Gastrocnemius medialis (tissue), 4 donors: ENCODE measurements at regions not wholly inside any gene's neighbourhood (a gene's known extent, or its start where the extent isn't known, plus 50 kb on each side); places are given as distances from the start of the nearest gene placed in this dataset.

Experiments used
- POLR2A ChIP-seq, 2 donors: fragments of 450-650 bp; IDR thresholded peaks; one replicate each; pipeline ENCODE4 v1.6.1; 2017; ENCODE audit warnings: antibody characterized with exemption in 2 of 2, mild to moderate bottlenecking in 2 of 2, moderate library complexity in 2 of 2
- TF ChIP-seq, protein P1 (sequence below), 5 experiments: fragments of 450-650 bp in 3 of 5; fragments of 200-600 bp in 2 of 5; sonication (generic) in 2 of 5; IDR thresholded peaks in 4 of 5; conservative IDR thresholded peaks in 1 of 5; 1 replicate in 4 of 5; 2 replicates in 1 of 5; pipeline ENCODE4 v1.5.1; 2016 to 2019; ENCODE audit warnings: antibody characterized with exemption in 5 of 5, mild to moderate bottlenecking in 3 of 5, moderate library complexity in 3 of 5

DNA sequence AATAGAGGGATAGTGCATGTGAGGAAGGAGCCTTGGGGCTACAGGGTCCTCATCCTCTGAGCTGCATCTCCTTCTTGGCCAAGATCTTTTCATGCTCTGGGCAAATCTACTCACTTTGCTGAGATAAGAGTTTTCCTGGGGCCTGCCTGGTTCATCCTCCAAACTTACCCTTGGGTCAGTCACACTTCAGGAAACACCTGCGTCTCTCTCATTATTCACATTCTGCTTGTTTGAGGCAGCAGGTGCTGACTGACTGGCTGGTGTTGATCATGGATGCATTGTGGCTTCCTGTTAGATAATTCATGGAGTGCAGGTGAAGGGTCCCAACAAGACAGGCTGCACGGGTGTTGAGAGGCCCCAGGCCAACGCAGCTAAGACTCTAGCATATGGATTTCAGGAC is 162.6 kb downstream of the SALL1 start:
- TF ChIP-seq, protein P1, sequence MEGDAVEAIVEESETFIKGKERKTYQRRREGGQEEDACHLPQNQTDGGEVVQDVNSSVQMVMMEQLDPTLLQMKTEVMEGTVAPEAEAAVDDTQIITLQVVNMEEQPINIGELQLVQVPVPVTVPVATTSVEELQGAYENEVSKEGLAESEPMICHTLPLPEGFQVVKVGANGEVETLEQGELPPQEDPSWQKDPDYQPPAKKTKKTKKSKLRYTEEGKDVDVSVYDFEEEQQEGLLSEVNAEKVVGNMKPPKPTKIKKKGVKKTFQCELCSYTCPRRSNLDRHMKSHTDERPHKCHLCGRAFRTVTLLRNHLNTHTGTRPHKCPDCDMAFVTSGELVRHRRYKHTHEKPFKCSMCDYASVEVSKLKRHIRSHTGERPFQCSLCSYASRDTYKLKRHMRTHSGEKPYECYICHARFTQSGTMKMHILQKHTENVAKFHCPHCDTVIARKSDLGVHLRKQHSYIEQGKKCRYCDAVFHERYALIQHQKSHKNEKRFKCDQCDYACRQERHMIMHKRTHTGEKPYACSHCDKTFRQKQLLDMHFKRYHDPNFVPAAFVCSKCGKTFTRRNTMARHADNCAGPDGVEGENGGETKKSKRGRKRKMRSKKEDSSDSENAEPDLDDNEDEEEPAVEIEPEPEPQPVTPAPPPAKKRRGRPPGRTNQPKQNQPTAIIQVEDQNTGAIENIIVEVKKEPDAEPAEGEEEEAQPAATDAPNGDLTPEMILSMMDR (IDR thresholded peaks at IDR 0.05 in 4 of 5, conservative IDR thresholded peaks at IDR 0.05 in 1 of 5): no peak
- no peak for TF ChIP-seq POLR2A (IDR thresholded peaks at IDR 0.05)
